AG10803 (cell line): ENCODE measurements at regions not wholly inside any gene's neighbourhood (a gene's known extent, or its start where the extent isn't known, plus 50 kb on each side); places are given as distances from the start of the nearest gene placed in this dataset.

Source experiments
- DNase-seq: peaks from one replicate; pipeline ENCODE4 v3.0.0; 2010; ENCODE audit warnings: low read depth
- H3K4me3 ChIP-seq: 2 replicates; pipeline ENCODE4 v1.5.1; 2011; ENCODE audit warnings: mild to moderate bottlenecking, low read length, control low read depth
- CTCF ChIP-seq: conservative IDR thresholded peaks from 2 replicates; pipeline ENCODE4 v1.5.1; 2011; ENCODE audit warnings: mild to moderate bottlenecking, low read length, control low read depth, inconsistent platforms

- no peak overlapping the region for H3K4me3 ChIP-seq
- peak; percentile 64 for DNase-seq
- TF ChIP-seq CTCF, result peak; percentile 75
These were observed 300.0 kb downstream of the AEBP2 start for GRCh38 chr12:19739195-19739776.

GRCh38 chr12:19740472-19741131 is 301.3 kb downstream of the AEBP2 start:
- no peak overlapping the region for H3K4me3 ChIP-seq
- DNase-seq, result no peak
- no peak for TF ChIP-seq CTCF

GRCh38 chr12:19741132-19741489 is 301.8 kb downstream of the AEBP2 start:
- DNase-seq, result no peak
- no peak overlapping the region for H3K4me3 ChIP-seq
- no peak for TF ChIP-seq CTCF

- TF ChIP-seq CTCF, result no peak
- H3K4me3 ChIP-seq, result no peak overlapping the region
- DNase-seq, result peak; percentile 27
These were observed 305.5 kb downstream of the AEBP2 start for GRCh38 chr12:19744705-19745218.

- DNase-seq, result peak; percentile 21
- no peak for TF ChIP-seq CTCF
These were observed 307.2 kb downstream of the AEBP2 start for GRCh38 chr12:19746471-19746870.

GRCh38 chr12:19749906-19750574 is 310.7 kb downstream of the AEBP2 start:
- no peak overlapping the region for H3K4me3 ChIP-seq
- DNase-seq, result no peak
- TF ChIP-seq CTCF, result no peak

More at GRCh38 chr12:19746471-19746870, 307.2 kb downstream of the AEBP2 start:
- H3K4me3 ChIP-seq, result no peak overlapping the region
